Hematopoietic multipotent progenitor cell treated with erythropoietin and hydrocortisone succinate and interleukin-3 and kit ligand, for 6 days (in vitro differentiated cells): ENCODE measurements at regions not wholly inside any gene's neighbourhood (a gene's known extent, or its start where the extent isn't known, plus 50 kb on each side); places are given as distances from the start of the nearest gene placed in this dataset.
A peak's percentile ranks its signal among the peaks of the same experiment; 100 is the strongest.
"Not testable (repeated sequence)": the region's sequence is repeated elsewhere in the genome, so short reads cannot be mapped to it uniquely, and the experiment has no call there.

ENCODE experiments used
- DNase-seq: peaks from one replicate; pipeline ENCODE4 v3.0.0-alpha.2; 2015

- DNase-seq: no peak
Measured at GRCh38 chr3:135560847-135561246, 404.7 kb upstream of the PPP2R3A start.

GRCh38 chr3:135564696-135565095, 400.8 kb upstream of the PPP2R3A start:
- no peak for DNase-seq

- DNase-seq: no peak
Measured at GRCh38 chr3:135565546-135565945, 400.0 kb upstream of the PPP2R3A start.

- no peak for DNase-seq
Measured at GRCh38 chr3:135567223-135567622, 398.3 kb upstream of the PPP2R3A start.

GRCh38 chr3:135576751-135577150, 388.8 kb upstream of the PPP2R3A start:
- DNase-seq: no peak

GRCh38 chr3:135581806-135582205, 383.7 kb upstream of the PPP2R3A start:
- DNase-seq: peak; percentile 27

GRCh38 chr3:135582800-135583199, 382.7 kb upstream of the PPP2R3A start:
- no peak for DNase-seq

- DNase-seq: no peak
Measured at GRCh38 chr3:135596563-135596962, 369.0 kb upstream of the PPP2R3A start.

GRCh38 chr3:135597855-135598254, 367.7 kb upstream of the PPP2R3A start:
- DNase-seq: no peak

- DNase-seq: no peak
Measured at GRCh38 chr3:135598597-135598996, 366.9 kb upstream of the PPP2R3A start.

GRCh38 chr3:135604512-135604911, 361.0 kb upstream of the PPP2R3A start:
- not testable (repeated sequence) for DNase-seq

- no peak for DNase-seq
Measured at GRCh38 chr3:135618123-135618522, 347.4 kb upstream of the PPP2R3A start.

- no peak for DNase-seq
Measured at GRCh38 chr3:135621184-135621920, 344.2 kb upstream of the PPP2R3A start.

GRCh38 chr3:135622215-135622614, 343.3 kb upstream of the PPP2R3A start:
- DNase-seq: no peak

- DNase-seq: no peak
Measured at GRCh38 chr3:135622656-135623055, 342.9 kb upstream of the PPP2R3A start.

GRCh38 chr3:135623558-135623957, 342.0 kb upstream of the PPP2R3A start:
- no peak for DNase-seq

- no peak for DNase-seq
Measured at GRCh38 chr3:135627057-135627456, 338.5 kb upstream of the PPP2R3A start.

- DNase-seq: no peak
Measured at GRCh38 chr3:135629701-135630408, 335.7 kb upstream of the PPP2R3A start.

- DNase-seq: no peak
Measured at GRCh38 chr3:135632556-135633065, 332.9 kb upstream of the PPP2R3A start.

- peak; percentile 1 for DNase-seq
Measured at GRCh38 chr3:135633078-135633477, 332.4 kb upstream of the PPP2R3A start.

GRCh38 chr3:135636596-135636995, 328.9 kb upstream of the PPP2R3A start:
- no peak for DNase-seq

GRCh38 chr3:135637013-135637412, 328.5 kb upstream of the PPP2R3A start:
- no peak for DNase-seq

GRCh38 chr3:135641761-135642160, 323.8 kb upstream of the PPP2R3A start:
- DNase-seq: no peak

- no peak for DNase-seq
Measured at GRCh38 chr3:135645541-135645940, 320.0 kb upstream of the PPP2R3A start.
